ENCODE measurements at regions not wholly inside any gene's neighbourhood (a gene's known extent, or its start where the extent isn't known, plus 50 kb on each side); places are given as distances from the start of the nearest gene placed in this dataset.

GRCh38 chr3:104546301-104546700 lies 820.4 kb upstream of the ALCAM start:
- no peak for DNase-seq

DNA sequence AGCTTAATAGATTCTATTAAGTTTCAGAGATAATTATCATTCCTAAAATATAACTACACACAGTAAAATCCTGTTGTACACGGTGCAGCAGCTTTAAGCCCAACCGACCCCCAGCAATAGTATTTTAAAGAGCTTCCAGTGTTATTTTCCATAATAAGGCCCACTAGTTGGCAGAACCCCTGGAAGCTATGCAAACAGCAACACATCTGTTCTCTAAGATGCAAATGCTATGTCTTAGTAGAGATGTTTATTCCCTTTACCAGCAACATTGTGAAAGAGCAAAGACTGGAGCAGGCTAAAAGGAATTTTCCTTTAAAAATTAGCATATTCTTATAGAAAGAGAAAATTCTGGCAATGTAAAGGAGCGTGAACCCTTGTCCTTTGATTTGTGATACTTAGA lies 819.7 kb upstream of the ALCAM start:
- DNase-seq = no peak

DNA sequence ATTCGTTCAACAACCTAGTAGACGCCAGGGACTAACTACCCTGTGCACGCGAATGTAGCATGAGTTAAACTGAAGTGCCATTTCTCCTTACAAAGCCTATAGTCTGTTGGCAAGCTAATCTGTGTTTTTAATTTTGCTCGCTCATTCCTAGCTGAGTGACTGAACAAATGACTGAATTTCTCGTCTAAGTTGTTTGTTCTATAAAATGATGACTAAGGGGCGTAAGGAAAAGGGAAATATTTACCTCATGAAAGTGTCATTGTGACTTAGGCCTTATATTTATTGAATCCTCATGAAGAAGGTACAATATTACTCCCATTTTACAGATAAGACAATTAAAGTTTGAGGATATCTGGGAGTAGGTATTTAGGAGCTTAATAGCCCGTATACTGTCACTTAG lies 818.3 kb upstream of the ALCAM start:
- DNase-seq = no peak

DNA sequence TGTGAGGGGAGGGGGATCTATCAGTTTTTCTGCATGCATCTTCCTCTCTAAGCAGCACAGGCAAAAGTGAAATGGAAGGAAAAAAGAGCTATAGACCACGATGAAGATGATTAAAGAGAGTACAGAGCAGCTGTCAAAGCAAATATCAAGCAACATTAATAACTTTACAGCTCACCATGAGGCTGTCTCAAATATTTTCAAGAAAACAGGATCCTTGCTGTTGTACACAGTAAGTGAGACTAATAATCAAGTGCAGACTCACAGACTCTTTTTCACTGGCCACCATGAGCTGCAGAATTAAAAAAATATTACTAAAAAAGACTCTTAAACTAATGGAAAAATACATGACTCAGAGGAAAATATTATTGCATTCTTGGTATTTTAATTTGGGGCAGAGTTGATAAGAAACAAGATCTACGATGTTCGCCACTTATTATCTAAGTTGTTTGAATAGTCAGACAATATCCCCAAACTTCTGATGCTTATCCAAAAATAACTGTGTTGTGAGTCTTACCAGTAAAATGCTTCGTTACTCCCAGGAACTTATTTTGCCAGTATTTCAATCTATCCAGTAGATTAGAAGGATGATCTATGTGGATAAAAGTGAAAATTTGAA lies 817.5 kb upstream of the ALCAM start:
- no peak for DNase-seq

DNA sequence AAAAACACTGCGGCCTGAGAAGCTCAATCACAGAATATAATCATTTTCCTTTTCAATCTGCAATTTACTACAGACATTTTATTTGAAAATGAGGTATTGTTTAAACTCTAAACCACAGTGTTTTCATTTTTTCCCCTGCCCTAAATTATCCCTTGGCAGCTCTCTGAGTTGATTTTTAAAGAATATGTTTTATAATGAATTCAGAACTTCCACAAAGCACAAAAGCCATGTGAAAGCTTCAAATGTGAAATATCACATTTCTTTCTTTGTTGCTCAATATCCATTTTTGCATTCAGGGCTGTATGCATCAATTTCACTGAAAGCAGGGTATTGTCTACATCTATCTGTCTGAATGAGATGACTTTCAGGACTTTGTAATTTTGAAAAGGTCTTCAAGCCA lies 813.6 kb upstream of the ALCAM start:
- no peak for DNase-seq

DNA sequence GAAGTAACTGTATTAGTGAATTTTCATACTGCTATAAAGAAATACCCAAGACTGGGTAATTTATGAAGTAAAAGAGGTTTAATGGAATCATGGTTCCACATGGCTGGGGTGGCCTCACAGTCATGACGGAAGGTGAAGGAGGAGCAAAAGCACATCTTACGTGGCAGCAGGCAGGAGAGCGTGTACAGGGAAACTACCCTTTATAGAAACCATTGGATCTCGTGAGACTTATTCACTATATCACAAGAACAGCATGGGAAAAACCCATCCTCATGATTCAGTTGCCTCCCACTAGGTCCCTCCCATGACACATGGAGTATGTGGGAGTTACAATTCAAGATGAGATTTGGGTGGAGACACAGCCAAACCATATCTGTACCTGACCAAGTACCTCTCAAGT lies 812.3 kb upstream of the ALCAM start:
- no peak for DNase-seq

DNA sequence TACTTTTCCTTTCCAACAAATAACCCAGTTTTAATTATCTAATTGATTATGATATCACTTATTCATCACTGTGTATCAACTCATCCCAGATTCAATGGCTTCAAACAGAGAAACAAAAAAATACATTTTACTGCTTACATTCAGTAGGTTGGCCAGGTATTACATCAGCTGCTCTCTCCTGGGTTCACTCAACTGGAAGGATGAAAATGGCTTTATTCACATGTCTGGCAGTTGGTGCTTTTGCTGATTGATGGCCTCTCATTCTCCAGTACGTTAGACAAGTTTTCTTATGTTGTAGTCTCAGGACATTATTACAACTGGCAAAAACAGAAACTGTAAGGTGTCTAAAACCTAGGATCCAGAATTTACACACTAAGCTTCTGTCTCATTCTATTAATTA lies 811.0 kb upstream of the ALCAM start:
- no peak for DNase-seq

- DNase-seq = no peak
Measured at GRCh38 chr3:104556372-104557078, 810.2 kb upstream of the ALCAM start.

DNA sequence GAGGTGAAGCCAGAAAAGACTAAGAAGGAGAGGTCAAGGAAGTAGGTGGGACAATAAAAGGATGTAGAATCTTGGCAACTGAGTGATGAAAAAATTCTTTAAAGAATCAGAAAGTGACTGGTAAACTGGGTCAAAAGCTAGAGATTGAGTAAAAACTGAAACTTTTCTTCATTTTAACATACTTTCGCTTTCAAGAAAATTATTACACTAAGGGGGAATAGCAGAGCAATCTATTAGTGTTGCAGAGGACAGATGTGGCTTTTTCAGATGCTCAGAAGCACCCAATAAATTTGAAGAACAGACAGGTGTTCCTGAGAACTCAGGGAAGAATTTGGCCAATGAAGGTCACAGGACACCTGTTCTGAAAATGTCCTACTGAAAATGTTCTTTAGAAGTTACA lies 805.4 kb upstream of the ALCAM start:
- no peak for DNase-seq

GRCh38 chr3:104564045-104564643 lies 802.6 kb upstream of the ALCAM start:
- peak; percentile 74 for DNase-seq

DNA sequence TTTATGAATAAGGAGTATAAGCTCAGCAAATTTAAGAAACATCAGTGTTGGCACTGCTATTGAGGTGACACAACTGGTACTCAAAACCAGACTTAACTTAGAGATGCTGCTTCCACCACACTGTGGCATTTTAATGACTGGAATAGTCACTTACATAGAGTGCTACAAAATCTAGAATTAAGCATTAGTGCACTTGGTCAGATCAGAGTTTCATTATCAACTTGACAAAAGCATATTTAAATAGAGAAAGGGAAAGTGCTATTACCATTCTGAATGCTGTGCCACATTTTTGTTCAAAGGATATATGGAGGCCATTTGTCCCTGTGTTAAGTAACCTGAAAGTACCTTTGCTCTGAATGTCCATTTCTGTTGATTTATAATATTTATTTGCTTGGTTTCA lies 800.7 kb upstream of the ALCAM start:
- DNase-seq = no peak

- no peak for DNase-seq
Measured at GRCh38 chr3:104575634-104576033, 791.1 kb upstream of the ALCAM start.

DNA sequence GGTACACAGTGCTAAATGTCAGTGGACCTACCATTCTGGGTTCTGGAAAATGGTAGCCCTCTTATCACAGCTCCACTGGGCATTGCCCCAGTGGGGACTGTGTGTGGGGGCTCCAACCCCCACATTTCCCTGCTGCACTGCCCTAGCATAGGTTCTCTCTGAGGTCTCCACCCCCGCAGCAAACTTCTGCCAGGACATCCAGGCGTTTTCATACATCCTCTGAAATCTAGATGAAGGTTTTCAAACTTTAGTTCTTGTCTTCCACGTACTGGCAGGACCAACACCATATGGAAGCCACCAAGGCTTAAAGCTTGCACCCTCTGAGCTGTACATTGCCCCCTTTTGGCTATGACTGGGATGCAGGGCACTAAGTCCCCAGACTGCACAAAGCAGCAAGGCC lies 788.2 kb upstream of the ALCAM start:
- no peak for DNase-seq

GRCh38 chr3:104582092-104582491 lies 784.6 kb upstream of the ALCAM start:
- no peak for DNase-seq

GRCh38 chr3:104584682-104585081 lies 782.0 kb upstream of the ALCAM start:
- no peak for DNase-seq

GRCh38 chr3:104586344-104586743 lies 780.4 kb upstream of the ALCAM start:
- DNase-seq = no peak

DNA sequence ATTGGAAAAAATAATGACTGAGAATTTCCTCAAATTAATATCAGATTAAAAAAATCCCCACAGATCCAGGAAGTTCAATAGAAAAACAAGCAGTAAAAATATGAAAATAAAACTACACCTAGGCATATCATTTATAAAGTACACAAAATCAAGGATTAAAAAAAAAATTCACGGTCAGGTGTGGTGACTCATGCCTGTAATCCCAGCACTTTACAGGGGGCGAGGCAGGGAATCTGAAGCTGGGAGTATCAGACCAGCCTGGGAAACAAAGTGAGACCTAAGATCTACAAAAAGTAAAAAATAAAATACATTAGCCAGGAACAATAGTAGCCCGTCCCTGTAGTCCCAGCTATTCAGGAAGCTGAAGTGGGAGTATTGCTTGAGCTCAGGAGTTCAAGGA lies 778.3 kb upstream of the ALCAM start:
- DNase-seq = no peak

GRCh38 chr3:104591776-104592175 lies 774.9 kb upstream of the ALCAM start:
- no peak for DNase-seq

- DNase-seq = no peak
Measured at GRCh38 chr3:104594491-104594890, 772.2 kb upstream of the ALCAM start.

GRCh38 chr3:104596054-104596453 lies 770.7 kb upstream of the ALCAM start:
- DNase-seq = no peak

DNA sequence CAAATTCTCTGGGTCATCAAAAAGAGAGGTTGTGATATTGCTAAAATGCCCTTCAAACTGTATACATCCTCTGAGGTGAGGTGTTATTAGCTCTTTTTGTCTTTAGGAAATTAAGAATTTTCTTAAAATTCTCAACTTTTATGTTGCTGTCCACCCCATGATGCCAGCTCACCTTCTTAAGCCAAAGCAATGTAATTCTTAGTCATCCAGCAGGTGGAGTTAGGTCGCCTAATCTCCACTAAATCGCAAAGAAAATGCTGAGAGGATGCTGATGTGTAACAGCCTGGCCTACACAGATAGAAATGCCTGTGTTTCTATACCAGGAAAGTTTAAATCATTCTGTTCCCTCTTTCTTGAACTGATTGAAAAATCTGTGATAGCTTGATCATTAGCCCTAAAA lies 770.2 kb upstream of the ALCAM start:
- DNase-seq = no peak

- DNase-seq = no peak
Measured at GRCh38 chr3:104598848-104599511, 767.7 kb upstream of the ALCAM start.

GRCh38 chr3:104604326-104605010 lies 762.2 kb upstream of the ALCAM start:
- no peak for DNase-seq

GRCh38 chr3:104606812-104607211 lies 759.9 kb upstream of the ALCAM start:
- no peak for DNase-seq
